ENCODE measurements at regions not wholly inside any gene's neighbourhood (a gene's known extent, or its start where the extent isn't known, plus 50 kb on each side); places are given as distances from the start of the nearest gene placed in this dataset.

DNA sequence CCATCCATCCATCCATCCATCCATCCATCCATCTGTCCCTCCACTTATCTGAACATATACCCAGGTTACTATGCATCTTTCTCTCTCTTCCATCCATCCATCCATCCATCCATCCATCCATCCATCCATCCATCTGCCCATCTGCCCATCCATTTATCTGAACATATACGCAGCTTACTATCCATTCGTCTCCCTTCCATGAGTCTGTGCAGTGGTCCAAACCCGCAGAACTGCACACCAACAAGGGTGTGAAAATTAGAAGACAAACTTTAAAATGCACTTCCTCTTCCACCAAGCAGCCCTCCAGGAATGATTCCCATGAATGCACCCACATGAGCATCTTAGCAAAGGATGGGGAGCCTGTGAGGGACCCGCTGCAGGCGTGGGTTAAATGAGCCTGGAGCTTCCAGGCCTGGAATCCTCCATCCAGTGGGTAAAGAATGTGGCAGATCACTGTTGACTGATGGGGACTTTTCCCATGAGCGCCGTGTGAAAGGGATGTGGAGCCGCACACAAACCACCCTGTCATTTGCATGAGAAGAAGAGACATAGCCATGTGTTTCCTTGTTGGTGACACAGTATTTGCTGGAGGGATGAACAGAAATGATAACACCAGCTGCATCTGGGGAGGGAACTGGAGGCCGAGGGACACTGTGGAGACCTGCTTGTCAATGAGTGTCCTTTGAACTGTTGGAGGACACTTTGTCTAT, 376.6 kb downstream of the ADGRD1 start:
- DNase-seq, result no peak
- TF ChIP-seq, protein P1, sequence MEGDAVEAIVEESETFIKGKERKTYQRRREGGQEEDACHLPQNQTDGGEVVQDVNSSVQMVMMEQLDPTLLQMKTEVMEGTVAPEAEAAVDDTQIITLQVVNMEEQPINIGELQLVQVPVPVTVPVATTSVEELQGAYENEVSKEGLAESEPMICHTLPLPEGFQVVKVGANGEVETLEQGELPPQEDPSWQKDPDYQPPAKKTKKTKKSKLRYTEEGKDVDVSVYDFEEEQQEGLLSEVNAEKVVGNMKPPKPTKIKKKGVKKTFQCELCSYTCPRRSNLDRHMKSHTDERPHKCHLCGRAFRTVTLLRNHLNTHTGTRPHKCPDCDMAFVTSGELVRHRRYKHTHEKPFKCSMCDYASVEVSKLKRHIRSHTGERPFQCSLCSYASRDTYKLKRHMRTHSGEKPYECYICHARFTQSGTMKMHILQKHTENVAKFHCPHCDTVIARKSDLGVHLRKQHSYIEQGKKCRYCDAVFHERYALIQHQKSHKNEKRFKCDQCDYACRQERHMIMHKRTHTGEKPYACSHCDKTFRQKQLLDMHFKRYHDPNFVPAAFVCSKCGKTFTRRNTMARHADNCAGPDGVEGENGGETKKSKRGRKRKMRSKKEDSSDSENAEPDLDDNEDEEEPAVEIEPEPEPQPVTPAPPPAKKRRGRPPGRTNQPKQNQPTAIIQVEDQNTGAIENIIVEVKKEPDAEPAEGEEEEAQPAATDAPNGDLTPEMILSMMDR (IDR thresholded peaks at IDR 0.05; ENCODE audit: low read depth, low read length), result no peak
- H3K27me3 ChIP-seq (ENCODE audit: insufficient read depth, low read depth, severe bottlenecking), result no peaks in the 10 kb centered on the region
- no peak overlapping the region for H3K4me3 ChIP-seq (ENCODE audit: low read depth, low read length)
- H3K27ac ChIP-seq, result no peak overlapping the region
- no peaks in the 10 kb centered on the region for H3K36me3 ChIP-seq
- H3K9me3 ChIP-seq (ENCODE audit: severe bottlenecking), result no peaks in the 10 kb centered on the region

DNA sequence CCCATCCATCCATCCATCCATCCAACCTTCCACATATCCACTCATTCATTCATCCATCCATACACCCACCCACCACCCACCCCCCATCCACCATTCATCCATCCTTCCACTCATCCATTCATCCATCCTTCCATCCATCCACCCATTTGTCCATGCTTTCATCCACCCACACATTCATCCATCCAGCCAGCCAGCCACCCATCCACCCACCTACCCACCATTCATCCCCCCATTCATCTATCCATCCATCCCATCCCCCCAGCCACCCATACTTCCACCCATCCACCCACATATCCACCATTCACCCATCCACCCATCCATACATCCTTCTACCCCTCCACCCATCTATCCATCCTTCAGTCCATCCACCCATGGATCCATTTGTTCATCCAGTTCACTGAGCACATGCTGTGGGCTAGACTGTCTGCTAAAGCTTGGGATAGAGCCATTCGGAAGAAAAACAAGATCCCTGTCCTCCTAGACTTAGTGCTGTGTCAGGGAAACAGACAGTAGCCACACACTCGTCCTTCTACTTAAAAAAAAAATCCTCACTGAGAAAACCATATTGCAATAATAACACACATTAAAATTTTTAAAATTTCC, 377.5 kb downstream of the ADGRD1 start:
- no peak overlapping the region for H3K4me3 ChIP-seq (ENCODE audit: low read depth, low read length)
- no peaks in the 10 kb centered on the region for H3K27me3 ChIP-seq (ENCODE audit: insufficient read depth, low read depth, severe bottlenecking)
- TF ChIP-seq, protein P1 (IDR thresholded peaks at IDR 0.05; ENCODE audit: low read depth, low read length), result no peak
- H3K36me3 ChIP-seq, result no peaks in the 10 kb centered on the region
- H3K9me3 ChIP-seq (ENCODE audit: severe bottlenecking), result no peaks in the 10 kb centered on the region
- no peak for DNase-seq
- H3K27ac ChIP-seq, result no peak overlapping the region

DNA sequence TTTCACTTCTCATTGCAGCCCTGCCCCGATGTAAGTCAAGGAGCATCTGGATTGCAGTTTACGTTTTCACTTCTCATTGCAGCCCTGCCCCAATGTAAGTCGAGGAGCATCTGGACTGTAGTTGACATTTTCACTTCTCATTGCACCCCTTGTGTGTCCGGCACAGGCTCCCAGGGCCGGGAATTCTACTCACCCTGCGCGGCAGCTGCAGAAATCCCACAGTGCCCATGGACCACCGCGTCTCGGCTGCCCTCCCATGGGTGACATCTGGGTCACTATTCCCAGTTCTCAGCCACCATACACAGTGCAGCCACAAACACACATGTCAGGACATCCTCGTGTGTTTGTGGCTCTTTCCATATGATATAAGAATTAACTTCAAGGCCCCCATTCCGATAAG, 378.5 kb downstream of the ADGRD1 start:
- Histone ChIP-seq H3K9me3 (ENCODE audit: severe bottlenecking) (no peaks in the 10 kb centered on the region), H3K27ac (no peak overlapping the region), H3K27me3 (ENCODE audit: insufficient read depth, low read depth, severe bottlenecking) (no peaks in the 10 kb centered on the region), H3K4me3 (ENCODE audit: low read depth, low read length) (no peak overlapping the region), H3K36me3 (no peaks in the 10 kb centered on the region)
- no peak for DNase-seq
- TF ChIP-seq, protein P1 (IDR thresholded peaks at IDR 0.05; ENCODE audit: low read depth, low read length), result no peak

DNA sequence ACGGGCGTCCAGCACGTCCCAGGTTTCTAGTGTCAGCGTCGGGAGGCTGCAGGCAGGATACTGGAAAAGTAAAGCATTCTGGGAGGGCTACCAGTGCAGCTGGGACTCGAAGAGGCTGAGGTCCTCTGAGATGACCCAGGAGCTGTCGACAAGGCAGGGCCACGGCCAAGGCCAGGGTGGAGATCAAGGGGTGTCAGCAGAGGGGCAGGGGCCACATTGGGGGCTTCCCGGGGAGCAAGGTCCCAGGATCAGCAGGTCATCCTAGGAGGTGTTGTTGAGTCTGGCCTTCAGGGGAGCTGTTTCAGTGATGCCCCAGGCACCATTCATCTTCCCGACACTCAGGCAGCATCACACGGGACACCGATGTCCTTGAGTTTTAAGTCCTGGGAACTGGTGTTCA, 377.8 kb upstream of the SFSWAP start:
- H3K27me3 ChIP-seq (ENCODE audit: insufficient read depth, low read depth, severe bottlenecking), result no peaks in the 10 kb centered on the region
- TF ChIP-seq, protein P1 (IDR thresholded peaks at IDR 0.05; ENCODE audit: low read depth, low read length), result no peak
- no peaks in the 10 kb centered on the region for H3K36me3 ChIP-seq
- DNase-seq, result no peak
- no peak overlapping the region for H3K27ac ChIP-seq
- no peak overlapping the region for H3K4me3 ChIP-seq (ENCODE audit: low read depth, low read length)
- no peaks in the 10 kb centered on the region for H3K9me3 ChIP-seq (ENCODE audit: severe bottlenecking)

DNA sequence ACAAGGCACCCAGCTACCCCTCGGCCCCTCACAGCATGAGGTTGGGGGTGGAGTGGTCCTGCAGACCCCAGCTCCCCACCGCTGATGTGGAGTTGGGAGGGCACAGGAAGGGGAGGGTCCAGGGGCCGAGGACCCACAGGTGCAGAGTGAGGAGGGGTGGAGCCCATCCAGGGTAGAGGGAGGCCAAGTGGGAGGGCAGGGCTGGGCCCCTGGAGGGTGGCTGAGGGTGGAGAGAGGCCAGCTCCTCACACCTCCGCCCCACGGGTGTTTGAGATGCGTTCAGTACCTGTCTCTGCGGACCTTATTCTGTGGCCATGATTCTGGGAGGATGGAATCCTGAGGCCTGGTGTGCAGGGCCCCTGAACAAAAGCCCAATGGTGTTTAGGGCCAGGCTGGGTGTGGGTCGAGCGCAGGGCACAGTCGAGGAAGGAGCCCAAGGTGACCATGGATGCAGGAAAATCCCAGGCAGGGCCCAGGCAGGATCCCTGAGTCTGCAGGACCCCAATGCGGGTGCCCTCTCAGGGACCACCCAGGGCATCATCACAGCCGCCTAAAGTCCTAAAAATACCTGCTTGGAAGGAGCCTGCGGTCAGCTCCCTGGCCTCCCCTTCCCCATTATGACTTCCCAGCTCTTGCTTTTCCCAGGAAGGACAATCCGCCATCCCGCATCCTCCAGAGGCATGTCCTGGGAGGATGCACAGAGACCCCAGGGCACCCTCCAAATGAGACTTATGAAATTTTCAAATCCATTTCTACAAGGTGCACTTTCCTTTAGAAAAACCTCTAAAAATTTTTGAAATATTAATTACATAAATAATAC, 377.1 kb upstream of the SFSWAP start:
- H3K27ac ChIP-seq, result no peak overlapping the region
- no peaks in the 10 kb centered on the region for H3K9me3 ChIP-seq (ENCODE audit: severe bottlenecking)
- H3K36me3 ChIP-seq, result no peaks in the 10 kb centered on the region
- no peak for DNase-seq
- no peaks in the 10 kb centered on the region for H3K27me3 ChIP-seq (ENCODE audit: insufficient read depth, low read depth, severe bottlenecking)
- no peak overlapping the region for H3K4me3 ChIP-seq (ENCODE audit: low read depth, low read length)
- TF ChIP-seq, protein P1 (IDR thresholded peaks at IDR 0.05; ENCODE audit: low read depth, low read length), result no peak
